ENCODE measurements at regions not wholly inside any gene's neighbourhood (a gene's known extent, or its start where the extent isn't known, plus 50 kb on each side); places are given as distances from the start of the nearest gene placed in this dataset.

- DNase-seq (ENCODE audit: low spot score): no peak
These were observed 51.4 kb upstream of the NPVF start for GRCh38 chr7:25279705-25280104.

GRCh38 chr7:25280181-25280580 lies 51.9 kb upstream of the NPVF start:
- no peak for DNase-seq (ENCODE audit: low spot score)

- DNase-seq (ENCODE audit: low spot score): no peak
These were observed 53.9 kb upstream of the NPVF start for GRCh38 chr7:25282194-25282593.

- DNase-seq (ENCODE audit: low spot score): no peak
These were observed 58.5 kb upstream of the NPVF start for GRCh38 chr7:25286756-25287155.

- no peak for DNase-seq (ENCODE audit: low spot score)
These were observed 59.0 kb upstream of the NPVF start for GRCh38 chr7:25287291-25287690.

GRCh38 chr7:25288556-25289307 lies 60.4 kb upstream of the NPVF start:
- no peak for DNase-seq (ENCODE audit: low spot score)

GRCh38 chr7:25289518-25289917 lies 61.2 kb upstream of the NPVF start:
- DNase-seq (ENCODE audit: low spot score): no peak

GRCh38 chr7:25294624-25295023 lies 66.3 kb upstream of the NPVF start:
- no peak for DNase-seq (ENCODE audit: low spot score)

GRCh38 chr7:25295387-25295786 lies 67.1 kb upstream of the NPVF start:
- DNase-seq (ENCODE audit: low spot score): no peak

- DNase-seq (ENCODE audit: low spot score): no peak
These were observed 67.8 kb upstream of the NPVF start for GRCh38 chr7:25296086-25296485.

GRCh38 chr7:25297278-25297677 lies 69.0 kb upstream of the NPVF start:
- no peak for DNase-seq (ENCODE audit: low spot score)

- DNase-seq (ENCODE audit: low spot score): peak; percentile 5
These were observed 75.2 kb upstream of the NPVF start for GRCh38 chr7:25303281-25304181.

GRCh38 chr7:25304691-25305090 lies 76.4 kb upstream of the NPVF start:
- DNase-seq (ENCODE audit: low spot score): no peak

GRCh38 chr7:25305831-25306230 lies 77.5 kb upstream of the NPVF start:
- no peak for DNase-seq (ENCODE audit: low spot score)

- no peak for DNase-seq (ENCODE audit: low spot score)
These were observed 79.3 kb upstream of the NPVF start for GRCh38 chr7:25307624-25308023.

GRCh38 chr7:25308246-25308645 lies 80.0 kb upstream of the NPVF start:
- DNase-seq (ENCODE audit: low spot score): no peak

- DNase-seq (ENCODE audit: low spot score): no peak
These were observed 80.8 kb upstream of the NPVF start for GRCh38 chr7:25308906-25309705.

- no peak for DNase-seq (ENCODE audit: low spot score)
These were observed 82.6 kb upstream of the NPVF start for GRCh38 chr7:25310896-25311295.

GRCh38 chr7:25311346-25311745 lies 83.1 kb upstream of the NPVF start:
- no peak for DNase-seq (ENCODE audit: low spot score)

GRCh38 chr7:25312968-25313367 lies 84.7 kb upstream of the NPVF start:
- DNase-seq (ENCODE audit: low spot score): no peak

- DNase-seq (ENCODE audit: low spot score): no peak
These were observed 85.2 kb upstream of the NPVF start for GRCh38 chr7:25313526-25313925.

- DNase-seq (ENCODE audit: low spot score): no peak
These were observed 85.9 kb upstream of the NPVF start for GRCh38 chr7:25314094-25314730.
